Right atrium auricular region (tissue), 2 donors: ENCODE measurements at regions not wholly inside any gene's neighbourhood (a gene's known extent, or its start where the extent isn't known, plus 50 kb on each side); places are given as distances from the start of the nearest gene placed in this dataset.

Experiments used
- DNase-seq: peaks from one replicate; pipeline ENCODE4 v3.0.0-alpha.2; 2019; ENCODE audit warnings: low spot score
- H3K27ac ChIP-seq, 2 donors: fragments of 200-600 bp; sonication (generic); 1 replicate in 1 of 2; 2 replicates in 1 of 2; pipeline ENCODE4 v1.5.1; 2016 to 2019
- H3K27me3 ChIP-seq, 2 donors: fragments of 200-600 bp; sonication (generic); one replicate each; pipeline versions ENCODE4 v1.5.1 to v1.6.0; 2017 to 2019
- H3K36me3 ChIP-seq: fragments of 200-600 bp; sonication (generic); one replicate; pipeline ENCODE4 v1.5.1; 2016
- H3K4me1 ChIP-seq, 2 donors: fragments of 200-600 bp; sonication (generic); one replicate each; pipeline versions ENCODE4 v1.5.1 to v1.6.0; 2017 to 2019
- H3K4me3 ChIP-seq, 2 donors: fragments of 200-600 bp; sonication (generic); 1 replicate in 1 of 2; 2 replicates in 1 of 2; pipeline ENCODE4 v1.5.1; 2017 to 2019; ENCODE audit warnings: mild to moderate bottlenecking in 1 of 2, moderate library complexity in 1 of 2
- H3K9me3 ChIP-seq, 2 donors: fragments of 200-600 bp; sonication (generic); one replicate each; pipeline ENCODE4 v1.5.1; 2019
- CTCF ChIP-seq, 2 donors: fragments of 200-600 bp; sonication (generic); IDR thresholded peaks; one replicate each; pipeline ENCODE4 v1.5.1; 2019; ENCODE audit warnings: antibody characterized with exemption in 2 of 2

- Histone ChIP-seq H3K27me3 (no peaks in the 10 kb centered on the region), H3K4me3 (no peak overlapping the region), H3K4me1 (no peaks in the 10 kb centered on the region), H3K9me3 (no peaks in the 10 kb centered on the region), H3K27ac (no peak overlapping the region), H3K36me3 (no peaks in the 10 kb centered on the region)
- no peak for DNase-seq
- no peak for TF ChIP-seq CTCF (IDR thresholded peaks at IDR 0.05)
Observed at GRCh38 chr4:89469516-89469915, 161.9 kb upstream of the GPRIN3 start.

GRCh38 chr4:89468602-89469001 is 161.0 kb upstream of the GPRIN3 start:
- Histone ChIP-seq H3K4me3 (no peak overlapping the region), H3K27me3 (no peaks in the 10 kb centered on the region), H3K27ac (no peak overlapping the region), H3K4me1 (no peaks in the 10 kb centered on the region), H3K36me3 (no peaks in the 10 kb centered on the region), H3K9me3 (no peaks in the 10 kb centered on the region)
- DNase-seq: no peak
- no peak for TF ChIP-seq CTCF (IDR thresholded peaks at IDR 0.05)

- H3K36me3 ChIP-seq: no peaks in the 10 kb centered on the region
- no peaks in the 10 kb centered on the region for H3K9me3 ChIP-seq
- TF ChIP-seq CTCF (IDR thresholded peaks at IDR 0.05): no peak
- no peak overlapping the region for H3K27ac ChIP-seq
- no peaks in the 10 kb centered on the region for H3K27me3 ChIP-seq
- no peak for DNase-seq
- no peak overlapping the region for H3K4me3 ChIP-seq
- no peaks in the 10 kb centered on the region for H3K4me1 ChIP-seq
Observed at GRCh38 chr4:89463341-89463740, 155.7 kb upstream of the GPRIN3 start.

GRCh38 chr4:89447543-89447942 is 139.9 kb upstream of the GPRIN3 start:
- H3K4me1 ChIP-seq: no peaks in the 10 kb centered on the region
- peaks cover 6 to 22% of the 10 kb centered on the region in 2 donors for H3K9me3 ChIP-seq
- H3K4me3 ChIP-seq: no peak overlapping the region
- no peak overlapping the region for H3K27ac ChIP-seq
- no peak for DNase-seq
- no peaks in the 10 kb centered on the region for H3K36me3 ChIP-seq
- TF ChIP-seq CTCF (IDR thresholded peaks at IDR 0.05): no peak
- H3K27me3 ChIP-seq: no peaks in the 10 kb centered on the region

GRCh38 chr4:89446193-89446592 is 138.6 kb upstream of the GPRIN3 start:
- Histone ChIP-seq H3K4me1 (no peaks in the 10 kb centered on the region), H3K36me3 (no peaks in the 10 kb centered on the region), H3K27ac (no peak overlapping the region), H3K9me3 (peaks cover 6 to 22% of the 10 kb centered on the region in 2 donors), H3K4me3 (no peak overlapping the region), H3K27me3 (no peaks in the 10 kb centered on the region)
- DNase-seq: no peak
- TF ChIP-seq CTCF (IDR thresholded peaks at IDR 0.05): no peak

GRCh38 chr4:89439533-89439932 is 131.9 kb upstream of the GPRIN3 start:
- no peak for DNase-seq
- no peak overlapping the region for H3K4me3 ChIP-seq
- H3K9me3 ChIP-seq: no peaks in the 10 kb centered on the region
- no peaks in the 10 kb centered on the region for H3K4me1 ChIP-seq
- no peak for TF ChIP-seq CTCF (IDR thresholded peaks at IDR 0.05)
- H3K27me3 ChIP-seq: no peaks in the 10 kb centered on the region
- H3K36me3 ChIP-seq: no peaks in the 10 kb centered on the region
- H3K27ac ChIP-seq: no peak overlapping the region
